Fibroblast of villous mesenchyme (primary cell): ENCODE measurements at regions not wholly inside any gene's neighbourhood (a gene's known extent, or its start where the extent isn't known, plus 50 kb on each side); places are given as distances from the start of the nearest gene placed in this dataset.

Experiments used
- DNase-seq: peaks from one replicate; pipeline ENCODE4 v3.0.0-alpha.2; 2010; ENCODE audit warnings: low read depth
- H3K4me3 ChIP-seq: 2 replicates; pipeline ENCODE4 v1.5.1; 2011; ENCODE audit warnings: low read depth, mild to moderate bottlenecking, low read length
- CTCF ChIP-seq: IDR thresholded peaks from 2 replicates; pipeline ENCODE4 v1.5.1; 2012; ENCODE audit warnings: low read depth, mild to moderate bottlenecking, low read length; ENCODE audit not compliant: insufficient read depth

GRCh38 chr5:88144219-88145001, 124.2 kb downstream of the TMEM161B start:
- DNase-seq, result no peak
- no peak overlapping the region for H3K4me3 ChIP-seq
- TF ChIP-seq CTCF, result no peak

GRCh38 chr5:88143693-88144218, 124.9 kb downstream of the TMEM161B start:
- no peak for DNase-seq
- H3K4me3 ChIP-seq, result no peak overlapping the region
- no peak for TF ChIP-seq CTCF

GRCh38 chr5:88142886-88143692, 125.6 kb downstream of the TMEM161B start:
- no peak for TF ChIP-seq CTCF
- DNase-seq, result no peak
- peak overlapping the region; percentile 47 for H3K4me3 ChIP-seq

- no peak for DNase-seq
- TF ChIP-seq CTCF, result no peak
- peak overlapping the region; percentile 47 for H3K4me3 ChIP-seq
Observed at GRCh38 chr5:88142636-88142885, 126.1 kb downstream of the TMEM161B start.

GRCh38 chr5:88140856-88141752, 127.5 kb downstream of the TMEM161B start:
- peak; percentile 97 for DNase-seq
- TF ChIP-seq CTCF, result peak; percentile 56

DNA sequence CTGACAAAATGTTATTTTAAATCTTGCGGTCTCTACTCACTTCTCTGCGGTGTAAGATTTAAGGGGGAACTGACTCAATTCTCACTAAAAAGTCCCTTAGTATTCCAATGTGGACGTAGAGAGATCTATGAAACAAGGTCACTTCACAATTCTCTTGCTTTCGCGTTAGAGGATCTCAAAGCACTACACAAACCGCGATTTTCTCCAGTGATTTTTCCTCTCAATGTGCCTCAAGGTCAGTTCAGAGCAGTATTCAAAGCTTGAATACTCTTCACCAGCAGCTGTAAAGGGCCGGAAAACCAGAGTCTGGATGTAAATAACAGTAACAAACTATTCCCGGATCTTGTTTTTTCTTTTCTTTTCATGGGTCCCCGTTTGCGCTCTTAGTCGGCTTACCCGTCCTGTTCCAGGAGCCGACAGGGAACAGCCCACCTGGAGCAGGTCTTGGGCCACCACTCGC, 128.2 kb downstream of the TMEM161B start:
- no peak for TF ChIP-seq CTCF
- no peak for DNase-seq

More at GRCh38 chr5:88140856-88141752, 127.5 kb downstream of the TMEM161B start:
- peak overlapping the region; percentile 64 for H3K4me3 ChIP-seq

More for the DNA sequence above, 128.2 kb downstream of the TMEM161B start:
- H3K4me3 ChIP-seq, result peak overlapping the region; percentile 64
